ENCODE measurements at regions not wholly inside any gene's neighbourhood (a gene's known extent, or its start where the extent isn't known, plus 50 kb on each side); places are given as distances from the start of the nearest gene placed in this dataset.

- H3K79me1 ChIP-seq (ENCODE audit: low read length): no peaks in the 10 kb centered on the region
- no peak overlapping the region for H3K23ac ChIP-seq (ENCODE audit: low read length)
- H3K14ac ChIP-seq (ENCODE audit: low read length): no peak overlapping the region
- no peak overlapping the region for H2AFZ ChIP-seq (ENCODE audit: insufficient read depth, low read length, poor library complexity)
- peaks cover 8% of the 10 kb centered on the region for H3K27me3 ChIP-seq (ENCODE audit: insufficient read depth, low read length)
- H4K12ac ChIP-seq (ENCODE audit: low read depth, low read length): no peak overlapping the region
- H3K4me2 ChIP-seq (ENCODE audit: low read length): no peak overlapping the region
- WGBS (ENCODE audit: extremely low coverage, insufficient coverage, insufficient read length): no CpG with 5 or more reads among the region's 13 CpGs
- H3K4me1 ChIP-seq (ENCODE audit: control insufficient read depth in 1 of 2, insufficient read depth in 2 of 2, low read length in 2 of 2): peaks cover 4% of the 10 kb centered on the region in 2 experiments
- H3K36me3 ChIP-seq (ENCODE audit: control insufficient read depth in 1 of 2, insufficient read depth in 2 of 2, low read length in 2 of 2): no peaks in the 10 kb centered on the region
- DNase-seq: no peak
- H3K79me2 ChIP-seq (ENCODE audit: control insufficient read depth, insufficient read depth, low read length, poor library complexity): no peaks in the 10 kb centered on the region
- H4K91ac ChIP-seq (ENCODE audit: low read depth, low read length): no peak overlapping the region
- H3K4me3 ChIP-seq (ENCODE audit: low read depth, low read length): no peak overlapping the region
- H3K9ac ChIP-seq (ENCODE audit: low read length): no peak overlapping the region
- H2AK5ac ChIP-seq (ENCODE audit: low read length): no peak overlapping the region
- H4K8ac ChIP-seq (ENCODE audit: low read depth, low read length): no peak overlapping the region
- H3K9me3 ChIP-seq (ENCODE audit: insufficient read depth, low read depth, low read length): no peaks in the 10 kb centered on the region
- no peak overlapping the region for H3K18ac ChIP-seq (ENCODE audit: low read length)
- H2BK5ac ChIP-seq (ENCODE audit: low read depth, low read length, poor library complexity): no peak overlapping the region
- no peak overlapping the region for H2BK120ac ChIP-seq (ENCODE audit: insufficient read depth, low read length, poor library complexity)
- H2BK12ac ChIP-seq (ENCODE audit: low read length): no peak overlapping the region
- no peak overlapping the region for H3K27ac ChIP-seq (ENCODE audit: low read depth, low read length)
- no peak overlapping the region for H3K4ac ChIP-seq (ENCODE audit: low read depth, low read length)
These were observed 102.2 kb downstream of the TNFAIP2 start for GRCh38 chr14:103225476-103225875.

- no peak overlapping the region for H2BK12ac ChIP-seq (ENCODE audit: low read length)
- no peaks in the 10 kb centered on the region for H3K79me1 ChIP-seq (ENCODE audit: low read length)
- H3K4me3 ChIP-seq (ENCODE audit: low read depth, low read length): no peak overlapping the region
- H3K79me2 ChIP-seq (ENCODE audit: control insufficient read depth, insufficient read depth, low read length, poor library complexity): no peaks in the 10 kb centered on the region
- no peak overlapping the region for H3K9ac ChIP-seq (ENCODE audit: low read length)
- DNase-seq: no peak
- H3K4me2 ChIP-seq (ENCODE audit: low read length): no peak overlapping the region
- no peak overlapping the region for H4K91ac ChIP-seq (ENCODE audit: low read depth, low read length)
- no peaks in the 10 kb centered on the region for H3K4me1 ChIP-seq (ENCODE audit: control insufficient read depth in 1 of 2, insufficient read depth in 2 of 2, low read length in 2 of 2)
- H2AK5ac ChIP-seq (ENCODE audit: low read length): no peak overlapping the region
- no peak overlapping the region for H2AFZ ChIP-seq (ENCODE audit: insufficient read depth, low read length, poor library complexity)
- no CpG with 5 or more reads among the region's 21 CpGs for WGBS (ENCODE audit: extremely low coverage, insufficient coverage, insufficient read length)
- H3K14ac ChIP-seq (ENCODE audit: low read length): no peak overlapping the region
- no peak overlapping the region for H3K18ac ChIP-seq (ENCODE audit: low read length)
- no peak overlapping the region for H4K12ac ChIP-seq (ENCODE audit: low read depth, low read length)
- no peak overlapping the region for H2BK120ac ChIP-seq (ENCODE audit: insufficient read depth, low read length, poor library complexity)
- H3K9me3 ChIP-seq (ENCODE audit: insufficient read depth, low read depth, low read length): no peaks in the 10 kb centered on the region
- no peak overlapping the region for H2BK5ac ChIP-seq (ENCODE audit: low read depth, low read length, poor library complexity)
- no peaks in the 10 kb centered on the region for H3K27me3 ChIP-seq (ENCODE audit: insufficient read depth, low read length)
- no peak overlapping the region for H3K27ac ChIP-seq (ENCODE audit: low read depth, low read length)
- H3K4ac ChIP-seq (ENCODE audit: low read depth, low read length): no peak overlapping the region
- H3K36me3 ChIP-seq (ENCODE audit: control insufficient read depth in 1 of 2, insufficient read depth in 2 of 2, low read length in 2 of 2): no peaks in the 10 kb centered on the region
- H4K8ac ChIP-seq (ENCODE audit: low read depth, low read length): no peak overlapping the region
- H3K23ac ChIP-seq (ENCODE audit: low read length): no peak overlapping the region
These were observed 104.0 kb downstream of the TNFAIP2 start for GRCh38 chr14:103227094-103227768.

GRCh38 chr14:103228076-103228806, 105.0 kb downstream of the TNFAIP2 start:
- Histone ChIP-seq H3K4me2 (ENCODE audit: low read length) (no peak overlapping the region), H3K23ac (ENCODE audit: low read length) (no peak overlapping the region), H2AK5ac (ENCODE audit: low read length) (no peak overlapping the region), H3K4ac (ENCODE audit: low read depth, low read length) (no peak overlapping the region), H2AFZ (ENCODE audit: insufficient read depth, low read length, poor library complexity) (no peak overlapping the region), H2BK120ac (ENCODE audit: insufficient read depth, low read length, poor library complexity) (no peak overlapping the region), H2BK12ac (ENCODE audit: low read length) (no peak overlapping the region), H3K27ac (ENCODE audit: low read depth, low read length) (no peak overlapping the region), H3K14ac (ENCODE audit: low read length) (no peak overlapping the region), H3K18ac (ENCODE audit: low read length) (no peak overlapping the region), H4K12ac (ENCODE audit: low read depth, low read length) (no peak overlapping the region), H3K4me3 (ENCODE audit: low read depth, low read length) (no peak overlapping the region), H3K36me3 (ENCODE audit: control insufficient read depth in 1 of 2, insufficient read depth in 2 of 2, low read length in 2 of 2) (no peaks in the 10 kb centered on the region), H4K8ac (ENCODE audit: low read depth, low read length) (no peak overlapping the region), H3K79me1 (ENCODE audit: low read length) (no peaks in the 10 kb centered on the region), H3K9me3 (ENCODE audit: insufficient read depth, low read depth, low read length) (peaks cover 2% of the 10 kb centered on the region), H3K79me2 (ENCODE audit: control insufficient read depth, insufficient read depth, low read length, poor library complexity) (no peaks in the 10 kb centered on the region), H3K9ac (ENCODE audit: low read length) (no peak overlapping the region), H4K91ac (ENCODE audit: low read depth, low read length) (no peak overlapping the region), H3K4me1 (ENCODE audit: control insufficient read depth in 1 of 2, insufficient read depth in 2 of 2, low read length in 2 of 2) (no peaks in the 10 kb centered on the region), H2BK5ac (ENCODE audit: low read depth, low read length, poor library complexity) (no peak overlapping the region), H3K27me3 (ENCODE audit: insufficient read depth, low read length) (no peaks in the 10 kb centered on the region)
- DNase-seq: no peak
- no CpG with 5 or more reads among the region's 8 CpGs for WGBS (ENCODE audit: extremely low coverage, insufficient coverage, insufficient read length)

GRCh38 chr14:103228866-103229265, 105.2 kb upstream of the EIF5 start:
- Histone ChIP-seq H2AFZ (ENCODE audit: insufficient read depth, low read length, poor library complexity) (no peak overlapping the region), H3K14ac (ENCODE audit: low read length) (no peak overlapping the region), H3K4ac (ENCODE audit: low read depth, low read length) (no peak overlapping the region), H3K9me3 (ENCODE audit: insufficient read depth, low read depth, low read length) (peaks cover 2% of the 10 kb centered on the region), H4K12ac (ENCODE audit: low read depth, low read length) (no peak overlapping the region), H3K36me3 (ENCODE audit: control insufficient read depth in 1 of 2, insufficient read depth in 2 of 2, low read length in 2 of 2) (no peaks in the 10 kb centered on the region), H3K18ac (ENCODE audit: low read length) (no peak overlapping the region), H3K4me1 (ENCODE audit: control insufficient read depth in 1 of 2, insufficient read depth in 2 of 2, low read length in 2 of 2) (no peaks in the 10 kb centered on the region), H4K8ac (ENCODE audit: low read depth, low read length) (no peak overlapping the region), H2BK5ac (ENCODE audit: low read depth, low read length, poor library complexity) (no peak overlapping the region), H3K27me3 (ENCODE audit: insufficient read depth, low read length) (no peaks in the 10 kb centered on the region), H2BK120ac (ENCODE audit: insufficient read depth, low read length, poor library complexity) (no peak overlapping the region), H3K27ac (ENCODE audit: low read depth, low read length) (no peak overlapping the region), H3K4me3 (ENCODE audit: low read depth, low read length) (no peak overlapping the region), H3K4me2 (ENCODE audit: low read length) (no peak overlapping the region), H3K79me2 (ENCODE audit: control insufficient read depth, insufficient read depth, low read length, poor library complexity) (no peaks in the 10 kb centered on the region), H2BK12ac (ENCODE audit: low read length) (no peak overlapping the region), H4K91ac (ENCODE audit: low read depth, low read length) (no peak overlapping the region), H3K9ac (ENCODE audit: low read length) (no peak overlapping the region), H2AK5ac (ENCODE audit: low read length) (no peak overlapping the region), H3K79me1 (ENCODE audit: low read length) (no peaks in the 10 kb centered on the region), H3K23ac (ENCODE audit: low read length) (no peak overlapping the region)
- no peak for DNase-seq
- no CpG with 5 or more reads among the region's 4 CpGs for WGBS (ENCODE audit: extremely low coverage, insufficient coverage, insufficient read length)

All from trophoblast cell (in vitro differentiated cells and primary cell).